T-helper 2 cell treated with Interferon-gamma antibody and Interleukin-4, amounts not matched to agents 5 μg/mL and 100 μg/mL, for 36 hours (primary cell): ENCODE measurements at regions not wholly inside any gene's neighbourhood (a gene's known extent, or its start where the extent isn't known, plus 50 kb on each side); places are given as distances from the start of the nearest gene placed in this dataset.

Experiments
- DNase-seq: peaks from one replicate; pipeline ENCODE4 v3.0.0; 2021; ENCODE audit warnings: low spot score
- H3K27ac Mint-ChIP-seq: one replicate; pipeline ENCODE4 v1.8.0; 2021; ENCODE audit warnings: mild to moderate bottlenecking, mixed read lengths
- H3K27me3 Mint-ChIP-seq: one replicate; pipeline ENCODE4 v1.8.0; 2021; ENCODE audit warnings: low read depth, mixed read lengths
- H3K36me3 Mint-ChIP-seq: one replicate; pipeline ENCODE4 v1.8.0; 2021; ENCODE audit warnings: low read depth, mixed read lengths
- H3K4me1 Mint-ChIP-seq: one replicate; pipeline ENCODE4 v1.8.0; 2021; ENCODE audit warnings: low read depth, mixed read lengths
- H3K4me3 Mint-ChIP-seq: one replicate; pipeline ENCODE4 v1.8.0; 2022; ENCODE audit warnings: mild to moderate bottlenecking, moderate library complexity, mixed read lengths
- H3K9me3 Mint-ChIP-seq: one replicate; pipeline ENCODE4 v1.8.0; 2021; ENCODE audit warnings: mixed read lengths

DNA sequence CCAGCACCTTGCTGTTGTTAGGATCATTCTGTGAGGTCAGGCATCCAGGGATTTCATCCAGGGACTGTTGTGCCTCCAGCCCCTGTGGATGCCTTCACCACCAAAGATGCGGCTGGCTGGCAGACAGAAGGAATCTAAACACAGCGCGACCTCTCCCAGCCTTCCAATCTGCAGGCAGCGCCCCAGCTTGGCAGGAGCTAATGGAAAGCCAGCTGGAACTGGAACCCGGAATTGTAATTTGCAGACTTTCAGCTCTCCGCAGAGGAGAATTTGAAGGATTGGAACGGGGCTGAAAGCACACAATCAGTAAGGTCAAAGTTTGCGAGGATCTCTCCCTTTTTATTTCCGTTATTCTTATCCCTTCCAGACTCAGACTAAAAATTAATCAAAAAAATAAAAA, 127.8 kb downstream of the TRIB2 start:
- H3K27ac Mint-ChIP-seq: no peak overlapping the region
- no peak for DNase-seq
- no peaks in the 10 kb centered on the region for H3K9me3 Mint-ChIP-seq
- no peaks in the 10 kb centered on the region for H3K4me1 Mint-ChIP-seq
- H3K36me3 Mint-ChIP-seq: no peaks in the 10 kb centered on the region
- peaks cover 59% of the 10 kb centered on the region for H3K27me3 Mint-ChIP-seq
- H3K4me3 Mint-ChIP-seq: no peak overlapping the region

- no peak for DNase-seq
- Mint-ChIP-seq H3K27ac (no peak overlapping the region), H3K4me1 (no peaks in the 10 kb centered on the region), H3K9me3 (no peaks in the 10 kb centered on the region), H3K4me3 (no peak overlapping the region), H3K36me3 (no peaks in the 10 kb centered on the region), H3K27me3 (peaks cover 44% of the 10 kb centered on the region)
Observed at GRCh38 chr2:12847694-12848575, 131.2 kb downstream of the TRIB2 start.

DNA sequence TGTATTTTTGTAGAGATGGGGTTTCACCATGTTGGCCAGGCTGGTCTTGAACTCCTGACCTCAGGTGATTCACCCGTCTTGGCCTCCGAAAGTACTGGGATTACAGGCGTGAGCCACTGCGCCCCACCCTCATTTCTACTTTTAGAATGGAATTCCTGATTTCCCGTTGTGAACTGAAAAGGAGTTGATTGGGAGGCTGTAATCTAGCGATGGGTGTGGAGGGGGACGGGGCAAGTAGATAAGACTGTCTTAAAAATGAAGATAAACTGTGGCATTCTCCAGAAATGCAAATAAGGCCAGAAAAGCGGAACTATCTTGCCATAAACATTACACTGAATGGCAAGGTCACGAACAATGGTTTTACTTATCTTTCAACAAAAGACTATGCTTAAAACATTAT, 135.4 kb downstream of the TRIB2 start:
- Mint-ChIP-seq H3K27me3 (peaks cover 30% of the 10 kb centered on the region), H3K9me3 (no peaks in the 10 kb centered on the region), H3K4me3 (no peak overlapping the region), H3K36me3 (no peaks in the 10 kb centered on the region), H3K4me1 (peaks cover 23% of the 10 kb centered on the region), H3K27ac (no peak overlapping the region)
- no peak for DNase-seq

DNA sequence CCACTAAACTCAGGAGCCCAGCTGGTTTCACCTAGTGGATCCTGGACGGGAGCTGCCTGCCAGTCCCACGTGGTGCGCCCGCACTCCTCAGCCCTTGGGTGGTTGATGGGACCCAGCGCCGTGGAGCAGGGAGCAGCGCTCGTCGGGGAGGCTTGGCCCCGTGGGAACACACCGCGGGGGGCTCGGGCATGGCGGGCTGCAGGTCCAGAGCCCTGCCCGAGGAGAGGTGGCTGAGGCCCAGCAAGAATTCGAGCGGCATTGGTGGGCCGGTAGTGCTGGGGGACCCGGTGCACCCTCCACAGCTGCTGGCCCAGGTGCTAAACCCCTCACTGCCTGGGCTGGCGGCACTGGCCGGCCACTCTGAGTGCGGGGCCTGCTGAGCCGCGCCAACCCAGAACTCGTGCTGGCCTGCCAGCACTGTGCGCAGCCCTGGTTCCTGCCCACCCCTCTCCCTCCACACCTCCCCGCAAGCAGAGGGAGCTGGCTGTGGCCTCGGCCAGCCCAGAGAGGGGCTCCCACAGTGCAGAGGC, 137.3 kb downstream of the TRIB2 start:
- Mint-ChIP-seq H3K36me3 (no peaks in the 10 kb centered on the region), H3K27me3 (peaks cover 16% of the 10 kb centered on the region), H3K27ac (no peak overlapping the region), H3K4me1 (peaks cover 23% of the 10 kb centered on the region), H3K4me3 (no peak overlapping the region), H3K9me3 (no peaks in the 10 kb centered on the region)
- DNase-seq: no peak

- Mint-ChIP-seq H3K9me3 (peaks cover 1% of the 10 kb centered on the region), H3K4me3 (peak overlapping the region; percentile 64), H3K27me3 (peaks cover 8% of the 10 kb centered on the region), H3K27ac (peak overlapping the region; percentile 5), H3K4me1 (peaks cover 25% of the 10 kb centered on the region), H3K36me3 (peaks cover 4% of the 10 kb centered on the region)
- DNase-seq: peak; percentile 23
Observed at GRCh38 chr2:12855508-12855907, 138.8 kb downstream of the TRIB2 start.

DNA sequence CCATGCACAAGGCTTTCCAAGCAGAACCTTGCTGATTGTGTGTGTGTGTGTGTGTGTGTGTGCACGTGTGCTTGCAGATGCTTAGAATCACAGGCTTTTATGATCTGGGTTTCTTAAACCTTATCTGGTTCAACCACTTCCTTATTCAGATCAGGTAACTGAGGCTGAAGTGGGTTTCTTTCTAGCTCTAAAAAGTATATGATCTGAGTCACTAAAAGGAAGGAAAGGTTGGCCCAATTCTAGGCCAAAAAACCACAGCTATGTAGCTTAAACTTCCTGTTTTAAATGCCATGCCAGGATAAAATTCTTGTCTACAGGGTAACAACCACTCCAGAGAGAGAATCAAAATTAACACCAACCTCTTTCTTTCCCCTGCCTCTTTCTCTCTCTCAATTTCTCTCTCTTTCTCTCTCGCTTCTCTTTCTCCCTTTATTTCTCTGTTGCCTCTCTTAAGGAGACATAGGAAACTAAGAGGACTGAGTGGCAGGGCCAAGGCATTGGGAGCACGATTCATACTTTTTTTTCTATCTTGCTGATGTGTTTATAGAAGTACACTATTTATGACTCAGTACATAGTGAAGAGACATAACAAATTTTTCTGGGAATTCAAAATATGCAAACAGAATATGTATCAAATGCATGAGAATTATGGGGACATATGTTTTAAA, 140.3 kb downstream of the TRIB2 start:
- peak overlapping the region; percentile 64 for H3K27ac Mint-ChIP-seq
- DNase-seq: peak; percentile 37
- no peak overlapping the region for H3K4me3 Mint-ChIP-seq
- peaks cover 4% of the 10 kb centered on the region for H3K27me3 Mint-ChIP-seq
- peaks cover 4% of the 10 kb centered on the region for H3K36me3 Mint-ChIP-seq
- peaks cover 3% of the 10 kb centered on the region for H3K9me3 Mint-ChIP-seq
- H3K4me1 Mint-ChIP-seq: peaks cover 37% of the 10 kb centered on the region

- Mint-ChIP-seq H3K27me3 (peaks cover 4% of the 10 kb centered on the region), H3K4me1 (peaks cover 38% of the 10 kb centered on the region), H3K36me3 (peaks cover 7% of the 10 kb centered on the region), H3K9me3 (peaks cover 11% of the 10 kb centered on the region), H3K4me3 (no peak overlapping the region), H3K27ac (no peak overlapping the region)
- no peak for DNase-seq
Observed at GRCh38 chr2:12857891-12858290, 141.2 kb downstream of the TRIB2 start.

DNA sequence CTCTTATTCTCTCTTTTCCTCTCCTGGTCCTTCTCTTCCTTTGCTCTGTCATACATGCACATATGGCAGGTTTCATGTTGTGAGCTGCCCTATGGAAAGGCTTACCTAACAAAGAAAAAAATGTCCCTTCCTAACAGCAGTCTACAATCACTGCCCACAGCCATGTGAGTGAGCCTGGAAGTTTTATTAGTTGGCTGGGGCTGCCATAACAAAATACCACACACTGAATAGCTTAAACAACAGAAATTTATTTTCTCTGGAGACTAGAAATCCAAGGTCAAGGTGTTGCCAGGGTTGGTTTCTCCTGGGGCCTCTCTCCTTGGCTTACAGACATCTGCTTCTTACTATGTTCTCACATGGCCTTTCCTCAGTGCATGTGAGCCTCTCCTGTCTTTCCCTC, 142.1 kb downstream of the TRIB2 start:
- Mint-ChIP-seq H3K9me3 (peaks cover 20% of the 10 kb centered on the region), H3K27me3 (peaks cover 4% of the 10 kb centered on the region), H3K36me3 (peaks cover 12% of the 10 kb centered on the region), H3K4me1 (peaks cover 41% of the 10 kb centered on the region), H3K27ac (no peak overlapping the region), H3K4me3 (no peak overlapping the region)
- no peak for DNase-seq

DNA sequence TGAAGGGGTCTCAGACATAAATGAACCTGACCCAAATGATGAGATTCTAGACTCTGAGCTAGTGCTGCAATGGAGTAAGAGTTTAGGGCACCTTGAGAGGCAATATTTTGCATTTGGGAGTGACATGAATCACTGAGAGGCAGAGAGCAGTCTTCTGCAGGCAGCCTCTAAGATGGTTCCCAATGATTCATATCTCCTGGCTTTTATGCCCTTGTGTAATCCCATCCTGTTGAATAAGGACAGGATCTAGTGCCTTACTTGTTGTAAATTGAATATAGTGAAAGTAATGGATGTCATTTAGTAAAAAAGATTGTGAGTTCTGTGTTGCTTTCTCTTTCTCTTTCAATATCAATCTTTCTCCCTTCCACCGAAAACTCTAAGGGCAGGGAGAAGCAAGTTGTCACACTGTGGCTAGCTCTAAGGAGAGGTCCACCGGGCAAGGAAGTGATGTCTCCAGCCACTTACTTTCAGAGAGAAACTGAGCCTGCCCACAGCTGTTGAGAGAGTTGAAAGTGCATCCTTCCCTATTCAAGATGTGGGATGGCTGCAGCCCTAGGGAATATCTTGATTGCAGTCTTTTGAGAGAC, 144.7 kb downstream of the TRIB2 start:
- H3K36me3 Mint-ChIP-seq: peaks cover 20% of the 10 kb centered on the region
- peak overlapping the region; percentile 67 for H3K27ac Mint-ChIP-seq
- H3K4me1 Mint-ChIP-seq: peaks cover 22% of the 10 kb centered on the region
- peaks cover 41% of the 10 kb centered on the region for H3K9me3 Mint-ChIP-seq
- peak overlapping the region; percentile 57 for H3K4me3 Mint-ChIP-seq
- peaks cover 16% of the 10 kb centered on the region for H3K27me3 Mint-ChIP-seq
- peak; percentile 8 for DNase-seq

DNA sequence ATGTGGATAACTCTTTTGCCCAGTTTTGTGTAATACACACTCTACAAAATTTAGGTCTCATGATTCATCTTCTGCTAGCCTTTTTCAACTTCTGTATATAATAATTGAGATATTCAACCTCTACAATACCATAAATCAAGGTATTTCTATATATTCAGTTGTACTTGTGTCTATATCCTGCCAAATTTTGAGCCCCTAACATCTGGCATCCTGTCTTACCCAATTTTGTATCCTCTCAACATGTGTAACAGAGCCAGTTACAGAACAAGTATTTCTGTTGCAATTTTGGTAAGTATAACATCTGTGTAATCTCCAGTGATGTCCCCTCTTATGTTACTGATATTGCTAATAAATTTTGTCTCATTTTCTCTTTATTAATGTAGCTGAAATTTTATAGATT, 145.8 kb downstream of the TRIB2 start:
- H3K27me3 Mint-ChIP-seq: peaks cover 25% of the 10 kb centered on the region

GRCh38 chr2:12863937-12864336, 147.2 kb downstream of the TRIB2 start:
- Mint-ChIP-seq H3K4me3 (no peak overlapping the region), H3K9me3 (peaks cover 49% of the 10 kb centered on the region), H3K27me3 (peaks cover 36% of the 10 kb centered on the region), H3K4me1 (peaks cover 18% of the 10 kb centered on the region), H3K27ac (no peak overlapping the region), H3K36me3 (peaks cover 21% of the 10 kb centered on the region)
- no peak for DNase-seq

More for the DNA sequence above, 145.8 kb downstream of the TRIB2 start:
- Mint-ChIP-seq H3K36me3 (peaks cover 21% of the 10 kb centered on the region), H3K4me3 (no peak overlapping the region), H3K27ac (no peak overlapping the region), H3K9me3 (peaks cover 49% of the 10 kb centered on the region), H3K4me1 (peaks cover 18% of the 10 kb centered on the region)
- no peak for DNase-seq

DNA sequence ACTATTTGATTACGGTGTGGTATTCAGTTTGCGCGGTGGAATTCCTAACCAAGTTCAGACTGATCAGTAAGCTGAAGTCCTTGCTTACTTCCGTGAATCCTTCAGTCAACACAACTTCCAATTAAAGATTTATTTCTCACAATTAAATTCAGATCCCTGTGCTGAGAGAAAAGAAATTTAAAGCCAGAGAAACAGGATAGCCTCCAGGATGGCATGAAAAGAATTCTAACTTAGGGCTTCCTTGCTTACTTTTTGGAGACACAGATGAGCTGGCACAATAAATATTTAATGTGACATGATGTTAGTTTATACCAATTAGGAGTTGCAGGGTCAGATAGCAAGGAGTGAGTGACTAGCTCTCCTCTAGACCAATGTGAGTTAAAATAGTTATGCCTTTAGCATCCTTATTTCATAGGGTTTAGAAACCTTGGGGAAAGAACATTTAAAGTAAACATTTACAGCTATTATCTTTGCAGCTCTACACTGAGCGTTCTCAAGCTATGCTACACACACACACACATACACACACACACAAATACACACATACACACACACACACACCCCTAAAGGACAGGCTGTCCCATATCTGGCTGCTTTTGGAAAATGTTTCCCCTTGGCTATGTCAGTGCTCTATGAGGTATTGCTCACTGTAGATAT, 151.0 kb downstream of the TRIB2 start:
- H3K4me1 Mint-ChIP-seq: peaks cover 3% of the 10 kb centered on the region
- H3K27ac Mint-ChIP-seq: no peak overlapping the region
- no peak for DNase-seq
- no peak overlapping the region for H3K4me3 Mint-ChIP-seq
- H3K9me3 Mint-ChIP-seq: peaks cover 39% of the 10 kb centered on the region
- H3K36me3 Mint-ChIP-seq: peaks cover 16% of the 10 kb centered on the region
- peaks cover 46% of the 10 kb centered on the region for H3K27me3 Mint-ChIP-seq

DNA sequence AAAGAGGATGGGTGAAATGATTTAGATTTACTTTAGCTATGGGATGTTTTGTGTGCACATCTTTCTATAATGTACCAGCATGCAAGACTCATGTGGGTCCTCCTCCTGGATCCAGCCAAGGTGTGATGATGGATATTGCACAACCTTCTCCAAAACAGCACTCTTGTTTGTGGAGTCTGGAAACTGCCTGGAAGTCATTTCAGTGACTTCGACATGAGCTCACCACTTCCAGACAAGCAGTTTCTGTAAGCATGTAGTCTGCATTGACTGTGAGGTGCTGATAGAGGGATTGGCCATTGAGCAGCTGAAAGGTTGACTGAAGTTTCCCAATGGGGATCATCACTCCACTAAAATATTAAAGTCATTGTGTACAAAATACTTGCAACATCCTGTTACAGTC, 154.0 kb downstream of the TRIB2 start:
- no peak overlapping the region for H3K4me3 Mint-ChIP-seq
- H3K9me3 Mint-ChIP-seq: peaks cover 15% of the 10 kb centered on the region
- peaks cover 50% of the 10 kb centered on the region for H3K27me3 Mint-ChIP-seq
- no peak for DNase-seq
- no peak overlapping the region for H3K27ac Mint-ChIP-seq
- H3K36me3 Mint-ChIP-seq: peaks cover 1% of the 10 kb centered on the region
- no peaks in the 10 kb centered on the region for H3K4me1 Mint-ChIP-seq
